ENCODE measurements at regions not wholly inside any gene's neighbourhood (a gene's known extent, or its start where the extent isn't known, plus 50 kb on each side); places are given as distances from the start of the nearest gene placed in this dataset.

- TF ChIP-seq POLR2A (IDR thresholded peaks at IDR 0.05) (no peak), CTCF (IDR thresholded peaks at IDR 0.05) (no peak)
Measured at GRCh38 chr14:49951691-49952345, 58.9 kb downstream of the ARF6 start.

Data from body of pancreas (tissue), 4 donors.